GM21528 (cell line): ENCODE measurements at regions not wholly inside any gene's neighbourhood (a gene's known extent, or its start where the extent isn't known, plus 50 kb on each side); places are given as distances from the start of the nearest gene placed in this dataset.

Experiments
- ATAC-seq: cut with Tn5 transposase; IDR thresholded peaks from one replicate; pipeline ENCODE4 v1.9.1; 2021; ENCODE audit warnings: mild to moderate bottlenecking, moderate library complexity; ENCODE audit not compliant: unreplicated experiment, low FRiP score

GRCh38 chr1:114342376-114342775, 168.6 kb downstream of the TRIM33 start:
- ATAC-seq, result no peak

GRCh38 chr1:114341856-114342255, 169.1 kb downstream of the TRIM33 start:
- no peak for ATAC-seq

DNA sequence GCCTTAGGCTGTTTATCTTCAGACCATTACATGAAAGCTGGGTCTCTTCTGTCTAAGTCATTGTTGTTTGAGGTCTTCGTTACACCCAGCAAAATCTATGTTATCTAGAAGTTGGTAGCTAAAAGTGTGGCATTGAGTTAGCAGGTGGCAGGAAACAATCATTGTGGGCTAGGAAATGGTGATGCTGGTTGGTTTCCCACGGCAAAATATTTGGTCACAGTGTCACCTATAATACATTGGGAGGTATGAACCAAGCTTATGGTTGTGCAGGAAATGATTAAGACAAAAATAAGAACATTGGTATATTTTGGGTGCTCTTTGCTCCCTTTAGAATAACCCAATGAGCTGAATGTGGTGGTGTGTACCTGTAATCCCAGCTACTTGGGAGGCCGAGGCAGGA, 169.7 kb downstream of the TRIM33 start:
- ATAC-seq, result no peak

GRCh38 chr1:114340892-114341291, 170.1 kb downstream of the TRIM33 start:
- ATAC-seq, result no peak

- no peak for ATAC-seq
These were observed 171.6 kb downstream of the TRIM33 start for GRCh38 chr1:114339379-114339778.

DNA sequence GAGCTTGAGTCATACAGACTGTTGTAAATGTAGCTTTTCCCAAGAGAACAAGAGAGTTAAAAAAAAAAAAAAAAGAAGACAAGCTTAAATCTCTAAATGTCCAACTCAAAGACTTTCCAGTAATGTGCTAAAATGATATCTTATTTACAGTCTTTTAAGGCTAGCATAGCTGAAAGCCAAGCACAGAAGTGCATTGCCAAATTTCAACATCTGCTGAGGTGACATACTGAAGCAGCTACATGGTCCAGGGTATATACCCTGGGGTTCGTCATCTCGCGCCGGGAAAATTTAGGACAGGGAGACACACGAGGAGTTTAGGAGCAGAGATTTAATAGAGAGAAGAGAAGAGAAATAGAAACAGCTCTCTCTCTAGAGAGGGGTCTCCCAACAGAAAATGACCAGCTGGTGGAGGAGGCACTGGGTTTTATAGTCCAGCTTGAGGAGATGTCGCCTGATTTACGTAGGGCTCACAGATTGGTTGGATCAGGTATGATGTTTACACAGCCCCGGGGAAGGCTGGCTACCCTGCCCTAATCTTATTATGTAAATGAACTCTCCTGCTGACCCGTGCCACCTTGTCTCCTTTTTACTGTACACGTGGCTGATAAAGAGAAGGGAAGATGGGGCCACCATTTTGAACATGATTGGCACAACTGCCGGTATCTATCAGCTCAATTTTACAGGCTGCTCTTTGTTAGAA, 172.7 kb downstream of the TRIM33 start:
- no peak for ATAC-seq

- ATAC-seq, result no peak
These were observed 173.6 kb downstream of the TRIM33 start for GRCh38 chr1:114337417-114337816.

DNA sequence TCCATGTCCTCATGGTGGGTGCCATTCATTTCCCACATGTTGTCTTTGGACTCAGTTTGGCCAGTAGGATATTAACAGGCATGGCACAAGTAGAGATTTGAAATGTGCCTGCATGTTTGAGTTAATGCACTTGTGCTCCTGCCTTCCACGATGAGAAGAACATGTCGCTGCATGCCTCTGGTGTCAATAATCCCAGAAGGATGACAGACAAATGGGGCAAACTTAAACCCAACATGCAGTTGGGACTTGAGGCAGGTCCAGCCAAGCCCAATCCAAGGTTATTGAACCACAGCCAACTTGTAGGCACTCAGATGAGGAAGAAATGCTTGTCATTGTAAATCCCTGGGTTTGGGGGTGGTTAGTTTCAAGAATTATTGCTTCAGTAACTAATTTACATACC, 174.6 kb downstream of the TRIM33 start:
- no peak for ATAC-seq

- no peak for ATAC-seq
These were observed 175.7 kb downstream of the TRIM33 start for GRCh38 chr1:114335273-114335672.

- ATAC-seq, result no peak
These were observed 176.7 kb downstream of the TRIM33 start for GRCh38 chr1:114334297-114334696.

DNA sequence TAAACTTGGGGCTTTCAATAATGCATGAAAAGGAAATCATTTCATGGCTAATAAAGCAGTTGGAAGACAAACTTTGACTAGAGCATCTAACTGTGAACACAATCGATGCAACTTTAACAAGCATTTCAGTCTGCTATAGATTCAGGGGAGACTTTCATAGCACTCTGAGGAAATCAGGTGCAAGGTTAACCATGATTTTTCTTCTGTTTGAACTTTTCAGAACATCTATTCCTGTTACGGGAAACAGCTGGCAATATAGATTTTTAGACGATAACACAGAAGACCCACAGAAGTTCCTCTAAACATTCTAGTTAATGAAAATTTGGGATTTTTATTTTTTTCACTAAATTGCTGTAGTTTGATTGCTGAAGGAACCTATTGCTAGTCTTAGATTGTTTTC, 177.3 kb downstream of the TRIM33 start:
- no peak for ATAC-seq

DNA sequence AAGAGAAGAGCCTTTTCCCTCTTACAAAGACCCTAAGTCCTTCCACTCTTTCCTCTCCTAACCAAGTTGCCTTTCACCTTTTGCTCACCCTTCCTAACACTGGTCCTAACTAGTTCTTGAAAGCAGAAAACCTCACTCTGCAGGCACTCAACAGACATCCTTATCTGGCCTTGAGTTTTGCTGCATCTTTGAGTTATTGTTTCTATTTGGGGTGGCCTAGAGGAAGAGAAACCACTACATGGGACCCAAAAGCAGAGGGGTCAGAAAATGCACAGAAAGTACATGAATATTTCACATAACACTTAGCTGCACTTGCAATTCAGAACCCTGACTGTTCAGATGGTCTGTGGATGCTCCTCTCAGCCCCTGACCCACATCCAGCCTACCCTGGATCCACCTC, 178.3 kb upstream of the SYT6 start:
- no peak for ATAC-seq

GRCh38 chr1:114330451-114330983, 176.8 kb upstream of the SYT6 start:
- ATAC-seq, result no peak

GRCh38 chr1:114328361-114328904, 174.8 kb upstream of the SYT6 start:
- no peak for ATAC-seq

DNA sequence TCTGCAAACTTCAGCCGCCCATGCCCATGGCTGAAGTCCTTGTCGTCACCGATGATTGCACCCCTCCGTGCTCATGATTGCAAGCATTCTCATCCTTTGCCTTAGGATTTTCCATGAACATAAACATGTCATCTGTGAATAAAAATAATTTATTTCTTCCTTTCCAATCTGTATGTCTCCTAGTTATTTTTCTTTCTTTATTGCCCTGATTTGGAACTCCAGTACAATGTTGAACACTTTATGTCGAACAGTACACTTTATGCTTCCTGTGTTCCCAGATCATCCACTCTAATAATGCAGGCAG, 170.9 kb upstream of the SYT6 start:
- no peak for ATAC-seq

GRCh38 chr1:114323959-114324661, 170.4 kb upstream of the SYT6 start:
- no peak for ATAC-seq

- no peak for ATAC-seq
These were observed 169.1 kb upstream of the SYT6 start for GRCh38 chr1:114322734-114323133.

DNA sequence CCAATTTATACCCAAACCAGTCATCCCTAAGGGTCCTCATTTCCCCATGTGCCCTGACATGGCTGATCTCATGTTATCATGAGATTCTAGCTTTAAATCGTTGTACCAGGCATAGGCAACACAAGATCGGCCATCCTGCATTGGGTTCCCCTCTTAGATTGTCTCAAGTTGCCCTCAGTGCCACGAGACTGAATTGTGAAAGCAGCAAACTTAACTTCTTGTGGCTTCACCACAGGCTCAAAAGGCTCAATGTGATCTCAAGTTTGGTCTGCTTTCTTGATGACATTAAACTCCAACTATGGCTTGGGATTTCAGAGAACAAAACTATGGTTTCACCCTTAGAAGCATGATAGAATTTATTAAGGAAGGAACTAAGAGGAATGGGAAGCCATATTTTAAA, 168.5 kb upstream of the SYT6 start:
- no peak for ATAC-seq

- ATAC-seq, result no peak
These were observed 166.9 kb upstream of the SYT6 start for GRCh38 chr1:114320586-114320985.

GRCh38 chr1:114319418-114319817, 165.7 kb upstream of the SYT6 start:
- no peak for ATAC-seq

- ATAC-seq, result no peak
These were observed 165.3 kb upstream of the SYT6 start for GRCh38 chr1:114318961-114319360.

DNA sequence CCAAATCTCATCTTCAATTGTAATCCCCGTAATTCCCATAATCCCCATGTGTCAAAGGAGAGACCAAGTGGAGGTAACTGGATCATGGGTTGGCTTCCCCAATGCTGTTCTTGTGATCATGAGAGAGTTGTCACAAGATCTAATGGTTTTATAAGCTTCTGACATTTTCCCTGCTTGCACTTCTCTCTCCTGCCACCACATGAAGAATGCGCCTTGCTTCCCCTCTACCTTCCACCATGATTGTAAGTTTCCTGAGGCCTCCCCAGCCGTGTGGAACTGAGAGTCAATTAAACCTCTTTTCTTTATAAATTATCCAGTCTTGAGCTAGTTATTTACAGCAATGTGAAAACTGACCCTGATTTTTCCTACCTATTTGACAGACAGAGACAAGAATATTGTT, 162.5 kb upstream of the SYT6 start:
- ATAC-seq, result no peak
